MM.1S (cell line): ENCODE measurements at regions not wholly inside any gene's neighbourhood (a gene's known extent, or its start where the extent isn't known, plus 50 kb on each side); places are given as distances from the start of the nearest gene placed in this dataset.

Experiments used
- DNase-seq: peaks from one replicate; pipeline ENCODE4 v3.0.0-alpha.2; 2015
- H2AFZ ChIP-seq: fragments of 300-600 bp; sonication (generic); 2 replicates; pipeline ENCODE4 v1.6.0; 2016; ENCODE audit warnings: antibody characterized with exemption, low read length
- H3F3A ChIP-seq: fragments of 300-600 bp; sonication (generic); 2 replicates; pipeline ENCODE4 v1.6.1; 2016; ENCODE audit warnings: mild to moderate bottlenecking, antibody characterized with exemption, low read length, moderate library complexity, mixed read lengths; ENCODE audit not compliant: insufficient read depth
- H3K27ac ChIP-seq: fragments of 300-600 bp; sonication (generic); 2 replicates; pipeline ENCODE4 v1.5.1; 2016; ENCODE audit warnings: mild to moderate bottlenecking, low read length
- H3K27me3 ChIP-seq: fragments of 300-600 bp; sonication (generic); replicated peaks from 2 replicates; pipeline ENCODE4 v1.6.0; 2016; ENCODE audit warnings: low read length; ENCODE audit not compliant: insufficient read depth
- H3K36me3 ChIP-seq: fragments of 300-600 bp; sonication (generic); replicated peaks from 2 replicates; pipeline ENCODE4 v1.6.1; 2016; ENCODE audit warnings: mild to moderate bottlenecking, low read length, mixed read lengths; ENCODE audit not compliant: insufficient read depth
- H3K4me1 ChIP-seq: fragments of 300-600 bp; sonication (generic); 2 replicates; pipeline ENCODE4 v1.6.1; 2016; ENCODE audit warnings: low read length, mixed read lengths
- H3K4me2 ChIP-seq: fragments of 300-600 bp; sonication (generic); 2 replicates; pipeline ENCODE4 v1.6.0; 2016; ENCODE audit warnings: low read depth, low read length
- H3K4me3 ChIP-seq: fragments of 300-600 bp; sonication (generic); 2 replicates; pipeline ENCODE4 v1.5.1; 2016; ENCODE audit warnings: low read length, mixed read lengths
- H3K79me2 ChIP-seq: fragments of 300-600 bp; sonication (generic); 2 replicates; pipeline ENCODE4 v1.6.1; 2016; ENCODE audit warnings: mixed run types, low read length, mixed read lengths
- H3K9ac ChIP-seq: fragments of 300-600 bp; sonication (generic); 2 replicates; pipeline ENCODE4 v1.6.1; 2016; ENCODE audit warnings: low read length, mixed read lengths
- H3K9me2 ChIP-seq: fragments of 300-600 bp; sonication (generic); replicated peaks from 2 replicates; pipeline ENCODE4 v1.6.1; 2016; ENCODE audit warnings: mild to moderate bottlenecking, low read length, mixed read lengths; ENCODE audit not compliant: insufficient read depth
- H3K9me3 ChIP-seq: fragments of 300-600 bp; sonication (generic); replicated peaks from 2 replicates; pipeline ENCODE4 v1.6.1; 2016; ENCODE audit warnings: mild to moderate bottlenecking, low read length, mixed read lengths; ENCODE audit not compliant: insufficient read depth
- H4K20me1 ChIP-seq: fragments of 300-600 bp; sonication (generic); 2 replicates; pipeline ENCODE4 v1.6.1; 2016; ENCODE audit warnings: mild to moderate bottlenecking, low read length, moderate library complexity, mixed read lengths; ENCODE audit not compliant: insufficient read depth
- EZH2 ChIP-seq: fragments of 300-600 bp; sonication (generic); optimal IDR thresholded peaks from 2 replicates; pipeline ENCODE3; 2017; ENCODE audit warnings: low read depth, mild to moderate bottlenecking, antibody characterized with exemption, low read length, mixed read lengths
- EZH2phosphoT487 ChIP-seq: fragments of 300-600 bp; sonication (generic); IDR thresholded peaks from 2 replicates; pipeline ENCODE4 v1.6.1; 2018; ENCODE audit warnings: antibody characterized with exemption, low read length
- TF ChIP-seq, protein P1 (sequence below): fragments of 300-600 bp; sonication (generic); IDR thresholded peaks from 2 replicates; pipeline ENCODE4 v1.5.1; 2016; ENCODE audit warnings: antibody characterized with exemption, low read length, mixed read lengths

DNA sequence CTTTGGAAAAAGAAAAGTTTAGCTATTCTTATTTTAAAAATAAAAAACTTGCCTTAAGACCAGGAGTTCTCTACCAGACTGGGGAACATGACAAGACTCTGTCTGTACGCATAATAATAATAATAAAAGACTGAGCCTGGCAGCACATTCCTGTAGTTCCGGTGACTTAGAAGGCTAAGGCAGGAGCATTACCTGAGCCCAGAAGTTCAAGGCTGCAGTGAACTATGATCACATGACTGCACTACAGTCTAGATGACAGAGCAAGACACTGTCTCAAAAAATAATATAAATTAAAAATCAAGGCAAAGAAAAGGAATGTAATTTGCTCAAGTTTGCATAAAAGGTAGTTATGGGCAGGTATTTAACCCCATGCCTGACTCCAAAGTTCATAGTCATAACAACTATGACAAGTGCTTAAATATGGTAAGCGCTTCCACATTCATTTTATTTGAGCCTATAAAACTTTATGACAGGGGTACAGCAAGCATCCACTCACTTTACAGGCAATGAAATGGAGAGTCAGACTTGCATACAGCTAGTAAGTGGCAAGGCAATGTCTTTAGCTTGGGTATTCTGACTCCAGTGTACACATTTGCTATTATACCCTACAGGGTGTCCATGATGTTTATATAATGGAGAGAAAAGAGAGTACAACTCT, 1567.8 kb upstream of the PIK3C3 start:
- TF ChIP-seq, protein P1, sequence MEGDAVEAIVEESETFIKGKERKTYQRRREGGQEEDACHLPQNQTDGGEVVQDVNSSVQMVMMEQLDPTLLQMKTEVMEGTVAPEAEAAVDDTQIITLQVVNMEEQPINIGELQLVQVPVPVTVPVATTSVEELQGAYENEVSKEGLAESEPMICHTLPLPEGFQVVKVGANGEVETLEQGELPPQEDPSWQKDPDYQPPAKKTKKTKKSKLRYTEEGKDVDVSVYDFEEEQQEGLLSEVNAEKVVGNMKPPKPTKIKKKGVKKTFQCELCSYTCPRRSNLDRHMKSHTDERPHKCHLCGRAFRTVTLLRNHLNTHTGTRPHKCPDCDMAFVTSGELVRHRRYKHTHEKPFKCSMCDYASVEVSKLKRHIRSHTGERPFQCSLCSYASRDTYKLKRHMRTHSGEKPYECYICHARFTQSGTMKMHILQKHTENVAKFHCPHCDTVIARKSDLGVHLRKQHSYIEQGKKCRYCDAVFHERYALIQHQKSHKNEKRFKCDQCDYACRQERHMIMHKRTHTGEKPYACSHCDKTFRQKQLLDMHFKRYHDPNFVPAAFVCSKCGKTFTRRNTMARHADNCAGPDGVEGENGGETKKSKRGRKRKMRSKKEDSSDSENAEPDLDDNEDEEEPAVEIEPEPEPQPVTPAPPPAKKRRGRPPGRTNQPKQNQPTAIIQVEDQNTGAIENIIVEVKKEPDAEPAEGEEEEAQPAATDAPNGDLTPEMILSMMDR = no peak
- TF ChIP-seq EZH2phosphoT487 (no peak), EZH2 (no peak)
- H3K79me2 ChIP-seq = no peaks in the 10 kb centered on the region

DNA sequence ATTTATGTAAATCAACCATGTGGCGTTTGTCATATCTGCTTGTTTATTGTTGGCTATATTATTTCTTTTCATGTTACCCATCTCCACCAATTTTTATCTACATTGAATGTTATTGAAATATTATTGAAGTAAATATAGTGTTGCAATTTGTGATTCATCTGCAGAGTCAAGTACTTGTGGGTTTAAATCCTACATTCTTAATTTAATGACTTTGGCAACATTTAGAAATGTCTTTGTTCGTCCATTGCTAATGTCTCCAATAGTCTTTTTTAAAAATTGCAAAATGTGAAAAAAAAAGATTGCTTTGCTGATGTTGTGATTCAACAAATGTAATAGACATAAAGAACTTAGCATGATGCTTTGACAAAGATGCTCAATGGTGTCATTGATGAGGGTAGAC, 1572.8 kb upstream of the PIK3C3 start:
- Histone ChIP-seq H3K79me2 (no peaks in the 10 kb centered on the region), H3K9ac (no peak overlapping the region), H3K4me3 (no peak overlapping the region), H3K27me3 (no peaks in the 10 kb centered on the region), H3K9me3 (no peaks in the 10 kb centered on the region), H3K9me2 (no peaks in the 10 kb centered on the region), H4K20me1 (no peaks in the 10 kb centered on the region), H3K4me2 (no peak overlapping the region), H2AFZ (no peak overlapping the region), H3K36me3 (no peaks in the 10 kb centered on the region), H3K27ac (no peak overlapping the region), H3K4me1 (no peaks in the 10 kb centered on the region), H3F3A (no peaks in the 10 kb centered on the region)
- no peak for TF ChIP-seq EZH2phosphoT487
- TF ChIP-seq, protein P1 = no peak
- TF ChIP-seq EZH2 = no peak
- no peak for DNase-seq

More for the DNA sequence above, 1567.8 kb upstream of the PIK3C3 start:
- no peaks in the 10 kb centered on the region for H3F3A ChIP-seq
- no peaks in the 10 kb centered on the region for H3K9me2 ChIP-seq
- no peaks in the 10 kb centered on the region for H3K4me1 ChIP-seq
- H3K9me3 ChIP-seq = no peaks in the 10 kb centered on the region
- no peak overlapping the region for H3K9ac ChIP-seq
- no peak overlapping the region for H2AFZ ChIP-seq
- H3K4me3 ChIP-seq = no peak overlapping the region
- no peaks in the 10 kb centered on the region for H3K27me3 ChIP-seq
- no peak overlapping the region for H3K4me2 ChIP-seq
- H4K20me1 ChIP-seq = no peaks in the 10 kb centered on the region
- no peak for DNase-seq
- no peaks in the 10 kb centered on the region for H3K36me3 ChIP-seq
- no peak overlapping the region for H3K27ac ChIP-seq

DNA sequence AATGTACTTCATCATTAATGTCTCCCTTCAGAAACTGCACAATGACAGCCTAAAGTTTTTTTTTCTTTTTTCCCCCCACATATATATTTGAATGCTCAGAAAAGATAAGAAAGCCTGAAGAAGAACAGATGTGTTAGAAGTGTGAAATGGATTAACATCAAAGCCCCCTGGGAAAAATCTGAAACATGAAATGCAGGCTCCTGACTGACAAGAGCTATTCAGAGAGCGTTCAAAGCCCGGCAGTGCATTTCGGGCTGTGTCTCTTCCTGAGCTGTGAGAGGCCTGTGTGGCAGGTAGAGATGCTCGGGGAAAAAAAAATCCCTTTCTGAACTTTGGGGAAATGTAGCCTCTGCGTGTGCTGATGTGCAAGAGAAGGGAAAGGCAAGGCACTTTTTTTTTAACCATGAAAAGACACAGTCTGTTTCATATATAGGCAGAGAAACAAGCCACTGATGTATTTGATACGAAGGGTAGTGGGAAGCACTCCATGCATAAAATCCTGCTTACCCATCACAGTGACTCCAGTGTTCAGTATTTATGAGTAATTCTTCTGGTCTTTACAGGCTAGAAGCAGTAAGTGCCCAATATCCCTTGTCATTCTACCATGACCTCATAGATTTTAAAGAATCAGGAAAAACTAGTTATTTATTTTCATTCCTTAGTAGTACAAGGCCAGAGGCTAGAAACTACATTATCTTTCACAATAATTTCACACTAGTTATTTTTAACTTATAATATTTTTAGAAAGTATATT, 1574.2 kb upstream of the PIK3C3 start:
- no peaks in the 10 kb centered on the region for H3K79me2 ChIP-seq
- no peak for DNase-seq
- no peaks in the 10 kb centered on the region for H3K4me1 ChIP-seq
- TF ChIP-seq EZH2phosphoT487 (no peak), EZH2 (no peak)
- TF ChIP-seq, protein P1 = no peak
- H3K4me3 ChIP-seq = no peak overlapping the region
- H3K9ac ChIP-seq = no peak overlapping the region
- H3F3A ChIP-seq = no peaks in the 10 kb centered on the region
- H3K27ac ChIP-seq = no peak overlapping the region
- no peaks in the 10 kb centered on the region for H4K20me1 ChIP-seq
- no peaks in the 10 kb centered on the region for H3K9me2 ChIP-seq
- H3K36me3 ChIP-seq = no peaks in the 10 kb centered on the region
- no peaks in the 10 kb centered on the region for H3K9me3 ChIP-seq
- H2AFZ ChIP-seq = no peak overlapping the region
- no peaks in the 10 kb centered on the region for H3K27me3 ChIP-seq
- no peak overlapping the region for H3K4me2 ChIP-seq
